ENCODE measurements at regions not wholly inside any gene's neighbourhood (a gene's known extent, or its start where the extent isn't known, plus 50 kb on each side); places are given as distances from the start of the nearest gene placed in this dataset.

GRCh38 chr2:6309415-6310255 is 556.1 kb downstream of the CMPK2 start:
- Histone ChIP-seq H3K4me1 (no peaks in the 10 kb centered on the region), H3K4me3 (no peak overlapping the region), H3K27me3 (no peaks in the 10 kb centered on the region), H3K27ac (no peak overlapping the region), H3K9me3 (no peaks in the 10 kb centered on the region), H3K36me3 (no peaks in the 10 kb centered on the region)
- TF ChIP-seq CTCF (IDR thresholded peaks at IDR 0.05) (no peak), POLR2A (IDR thresholded peaks at IDR 0.05) (no peak)
- DNase-seq: peak in 1 of 3 donors; percentile 30

- Histone ChIP-seq H3K36me3 (no peaks in the 10 kb centered on the region), H3K4me1 (no peaks in the 10 kb centered on the region), H3K4me3 (no peak overlapping the region), H3K9me3 (no peaks in the 10 kb centered on the region), H3K27me3 (no peaks in the 10 kb centered on the region), H3K27ac (no peak overlapping the region)
- DNase-seq: no peak
- TF ChIP-seq POLR2A (IDR thresholded peaks at IDR 0.05) (no peak), CTCF (IDR thresholded peaks at IDR 0.05) (no peak)
Measured at GRCh38 chr2:6310256-6311215, 555.2 kb downstream of the CMPK2 start.

GRCh38 chr2:6312367-6312766 is 553.3 kb downstream of the CMPK2 start:
- H3K27me3 ChIP-seq: no peaks in the 10 kb centered on the region
- DNase-seq: no peak
- H3K4me1 ChIP-seq: no peaks in the 10 kb centered on the region
- no peak for TF ChIP-seq CTCF (IDR thresholded peaks at IDR 0.05)
- no peak for TF ChIP-seq POLR2A (IDR thresholded peaks at IDR 0.05)
- H3K36me3 ChIP-seq: no peaks in the 10 kb centered on the region
- H3K4me3 ChIP-seq: no peak overlapping the region
- no peaks in the 10 kb centered on the region for H3K9me3 ChIP-seq
- H3K27ac ChIP-seq: no peak overlapping the region

DNA sequence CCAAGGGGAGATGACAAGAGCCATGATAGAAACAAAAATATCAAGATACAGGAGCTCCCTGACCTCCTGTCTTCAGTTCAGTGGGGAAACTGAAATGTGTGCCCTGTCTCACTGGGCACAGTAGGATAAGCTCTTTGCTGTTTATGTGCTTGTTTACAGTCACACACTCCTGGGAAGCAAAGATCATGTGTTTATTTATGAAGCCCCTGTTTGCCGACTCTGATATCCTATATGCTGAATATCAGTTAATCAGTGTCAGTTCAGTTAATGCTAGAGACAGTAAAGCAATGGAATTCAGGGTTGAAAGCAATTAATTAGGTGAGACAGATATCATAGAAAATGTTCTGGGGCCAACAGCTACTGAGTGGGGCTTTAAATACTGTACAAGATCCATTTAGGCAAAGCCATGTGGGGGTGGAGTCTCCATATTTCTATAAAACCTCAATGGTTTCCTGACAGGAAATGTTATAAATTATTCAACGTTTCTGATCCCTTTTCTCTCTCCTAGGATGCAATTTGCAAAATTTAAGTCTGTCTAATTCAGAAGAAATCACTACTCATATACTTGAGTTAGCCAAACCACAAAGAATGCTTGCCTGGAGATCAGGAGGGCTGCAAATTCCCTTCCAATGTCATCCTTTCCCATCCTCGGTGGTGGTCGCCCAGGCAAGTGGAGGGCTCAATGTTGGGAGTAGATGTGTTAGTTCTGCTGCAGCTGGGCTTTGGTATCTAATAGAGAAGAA is 551.3 kb downstream of the CMPK2 start:
- no peak for TF ChIP-seq CTCF (IDR thresholded peaks at IDR 0.05)
- no peak for TF ChIP-seq POLR2A (IDR thresholded peaks at IDR 0.05)
- no peaks in the 10 kb centered on the region for H3K27me3 ChIP-seq
- no peaks in the 10 kb centered on the region for H3K36me3 ChIP-seq
- H3K9me3 ChIP-seq: no peaks in the 10 kb centered on the region
- no peak overlapping the region for H3K4me3 ChIP-seq
- no peak overlapping the region for H3K27ac ChIP-seq
- H3K4me1 ChIP-seq: no peaks in the 10 kb centered on the region
- no peak for DNase-seq

DNA sequence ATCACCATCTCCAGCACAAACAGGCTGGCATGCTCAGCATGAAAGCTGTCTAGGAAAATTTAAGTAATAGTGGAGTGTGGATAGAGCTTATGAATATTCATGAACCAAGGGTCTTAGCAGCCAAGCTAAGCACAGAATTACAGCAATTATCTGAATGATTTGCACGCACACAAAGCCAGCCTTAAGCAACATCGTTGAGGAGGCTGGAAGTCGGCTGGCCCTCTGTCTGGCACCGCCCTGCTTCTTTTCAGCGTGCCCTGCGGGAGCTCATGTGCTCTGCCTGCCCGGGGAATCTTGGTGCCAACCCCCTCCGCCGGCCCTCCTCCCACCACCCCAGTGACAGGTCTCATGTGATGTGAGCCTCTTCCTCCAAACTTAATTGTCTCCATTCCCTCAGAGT is 540.1 kb downstream of the CMPK2 start:
- H3K27me3 ChIP-seq: no peaks in the 10 kb centered on the region
- no peaks in the 10 kb centered on the region for H3K4me1 ChIP-seq
- no peak overlapping the region for H3K27ac ChIP-seq
- H3K9me3 ChIP-seq: no peaks in the 10 kb centered on the region
- TF ChIP-seq CTCF (IDR thresholded peaks at IDR 0.05): no peak
- no peak for TF ChIP-seq POLR2A (IDR thresholded peaks at IDR 0.05)
- no peaks in the 10 kb centered on the region for H3K36me3 ChIP-seq
- H3K4me3 ChIP-seq: no peak overlapping the region
- no peak for DNase-seq

All from Peyer's patch (tissue), 4 donors.